K562 (cell line): ENCODE measurements at regions not wholly inside any gene's neighbourhood (a gene's known extent, or its start where the extent isn't known, plus 50 kb on each side); places are given as distances from the start of the nearest gene placed in this dataset.

Experiments
- ATAC-seq: fragments of 200-7000 bp; cut with Tn5 transposase; 3 replicates; pipeline ENCODE4 v1.9.1; 2020; ENCODE audit warnings: moderate library complexity
- BruUV-seq: library from RNA; stranded (reverse); fragments of 400-500 nt; replicated peaks from 2 replicates; lab custom pipeline; 2021; lab: Mats Ljungman, UMichigan
- CTCF ChIA-PET: fragments of 300-600 bp; formaldehyde crosslinking; extraction: SDS; loops from one replicate; lab custom pipeline; 2021; ENCODE audit warnings: low intra/inter-chr PET ratio; lab: Yijun Ruan, JAX
- POLR2A ChIA-PET: fragments of 300-600, 350-650 bp; sonication (Branson Sonifier 250); formaldehyde crosslinking; extraction: SDS; loops from one replicate; lab custom pipeline; 2021; ENCODE audit warnings: antibody characterized with exemption, inconsistent platforms; lab: Yijun Ruan, JAX
- DNase-seq, 4 experiments: peaks; one replicate each; pipeline versions ENCODE4 v3.0.0 to v3.0.0-alpha.2; 2011 to 2018; ENCODE audit warnings: low spot score in 3 of 4, mixed read lengths in 3 of 4; ENCODE audit errors: extremely low read depth in 1 of 4
- FAIRE-seq: peaks from 2 replicates; lab custom pipeline; 2011; peaks lifted over from hg19 to GRCh38; lab: Jason Lieb, UNC
- H2AFZ ChIP-seq: 2 replicates; pipeline ENCODE4 v1.6.0; 2011; ENCODE audit warnings: low read depth, low read length, control low read depth, inconsistent platforms
- H3K27ac ChIP-seq: fragments of 200-600 bp; 3 replicates; pipeline ENCODE4 v1.8.0; 2011; ENCODE audit warnings: low read depth, mild to moderate bottlenecking, control low read depth, inconsistent platforms, low read length, moderate library complexity, mixed read lengths; ENCODE audit errors: extremely low read depth
- H3K27me3 ChIP-seq, 2 experiments: fragments of 300-600 bp in 1 of 2; 2 replicates in 1 of 2; 3 replicates in 1 of 2; pipeline versions ENCODE4 v1.6.0 to v1.8.0; 2011; ENCODE audit warnings: inconsistent platforms in 2 of 2, low read length in 2 of 2, mild to moderate bottlenecking in 1 of 2, mixed read lengths in 1 of 2, moderate library complexity in 1 of 2; ENCODE audit not compliant: control insufficient read depth in 2 of 2, insufficient read depth in 2 of 2
- H3K36me3 ChIP-seq: fragments of 300-600 bp; 3 replicates; pipeline ENCODE4 v1.8.0; 2011; ENCODE audit warnings: mild to moderate bottlenecking, low read length, inconsistent platforms; ENCODE audit not compliant: control insufficient read depth, insufficient read depth
- H3K4me1 ChIP-seq, 2 experiments: fragments of 200-600 bp in 1 of 2; replicated peaks in 1 of 2; 2 replicates in 1 of 2; 3 replicates in 1 of 2; pipeline versions ENCODE4 v1.5.1 to v1.8.0; 2011; ENCODE audit warnings: inconsistent platforms in 2 of 2, low read length in 2 of 2, mild to moderate bottlenecking in 1 of 2, mixed read lengths in 1 of 2, moderate library complexity in 1 of 2; ENCODE audit not compliant: control insufficient read depth in 2 of 2, insufficient read depth in 2 of 2
- H3K4me2 ChIP-seq: 2 replicates; pipeline ENCODE4 v1.6.1; 2011; ENCODE audit warnings: low read length, control low read depth, inconsistent platforms, mixed read lengths; ENCODE audit not compliant: insufficient read depth
- H3K4me3 ChIP-seq: fragments of 200-600 bp; sonication (generic), shearing (Covaris generic); 2 replicates; pipeline ENCODE4 v1.5.1; 2016; ENCODE audit warnings: control low read depth, inconsistent platforms
- H3K79me2 ChIP-seq: fragments of 200-600 bp; 3 replicates; pipeline ENCODE4 v1.8.0; 2011; ENCODE audit warnings: low read length, inconsistent platforms; ENCODE audit not compliant: control insufficient read depth, insufficient read depth
- H3K9ac ChIP-seq, 2 experiments: 2 replicates each; pipeline versions ENCODE4 v1.6.0 to v1.6.1; 2011; ENCODE audit warnings: low read depth in 2 of 2, low read length in 2 of 2, control low read depth in 1 of 2, inconsistent platforms in 1 of 2, mild to moderate bottlenecking in 1 of 2, mixed read lengths in 1 of 2; ENCODE audit not compliant: insufficient read depth in 1 of 2
- H3K9me1 ChIP-seq: one replicate; pipeline ENCODE4 v1.6.0; 2011; ENCODE audit warnings: inconsistent platforms, mild to moderate bottlenecking, low read length, moderate library complexity; ENCODE audit not compliant: control insufficient read depth, insufficient read depth
- H3K9me3 ChIP-seq: replicated peaks from 2 replicates; pipeline ENCODE4 v1.5.1; 2011; ENCODE audit warnings: low read depth, low read length, inconsistent platforms; ENCODE audit not compliant: control insufficient read depth, insufficient read depth
- H4K20me1 ChIP-seq: replicated peaks from 2 replicates; pipeline ENCODE4 v1.6.1; 2011; ENCODE audit warnings: low read length, inconsistent platforms, mixed read lengths; ENCODE audit not compliant: control insufficient read depth, insufficient read depth
- CBX1 ChIP-seq: sonication (generic); IDR thresholded peaks from 2 replicates; pipeline ENCODE4 v1.6.1; 2016; ENCODE audit warnings: antibody characterized with exemption, low read depth, mild to moderate bottlenecking
- CHD1 ChIP-seq: fragments of 200-600 bp; sonication (generic); IDR thresholded peaks from one replicate; pipeline ENCODE4 v1.6.1; 2012; ENCODE audit warnings: mild to moderate bottlenecking, moderate library complexity, low read length, inconsistent platforms
- CREB3 ChIP-seq: fragments of 450-650 bp; conservative IDR thresholded peaks from 2 replicates; pipeline ENCODE4 v1.6.1; 2016; ENCODE audit warnings: missing genetic modification characterization, low read depth, mild to moderate bottlenecking, missing compliant biosample characterization, moderate library complexity
- HMG20B ChIP-seq: fragments of 250-450 bp; sonication (Bioruptor Pico); IDR thresholded peaks from 2 replicates; pipeline ENCODE4 v1.5.0; 2021; ENCODE audit warnings: mild to moderate bottlenecking
- MTA1 ChIP-seq: fragments of 450-650 bp; IDR thresholded peaks from 2 replicates; pipeline ENCODE4 v1.6.1; 2017; ENCODE audit warnings: borderline replicate concordance
- NCOA1 ChIP-seq: fragments of 450-650 bp; IDR thresholded peaks from 2 replicates; pipeline ENCODE4 v1.6.1; 2016; ENCODE audit warnings: low read depth
- NRF1 ChIP-seq, 2 experiments: fragments of 450-650 bp; IDR thresholded peaks in 1 of 2; conservative IDR thresholded peaks in 1 of 2; 2 replicates each; pipeline ENCODE4 v1.6.1; 2014; ENCODE audit warnings: mild to moderate bottlenecking in 2 of 2
- NUFIP1 ChIP-seq: fragments of 450-650 bp; IDR thresholded peaks from 2 replicates; pipeline ENCODE4 v1.6.1; 2018; ENCODE audit not compliant: partially characterized antibody
- RFX5 ChIP-seq: IDR thresholded peaks from 2 replicates; pipeline ENCODE4 v1.6.1; 2011; ENCODE audit warnings: low read depth, mild to moderate bottlenecking, improper control_type of control experiment, low read length
- SMAD1 ChIP-seq: fragments of 150-350 bp; IDR thresholded peaks from 2 replicates; pipeline ENCODE4 v1.6.1; 2014; ENCODE audit warnings: low read length, low read depth; ENCODE audit not compliant: partially characterized antibody
- TCF7L2 ChIP-seq: fragments of 150-350 bp; IDR thresholded peaks from 2 replicates; pipeline ENCODE4 v1.6.1; 2016; ENCODE audit warnings: low read depth, mild to moderate bottlenecking, low read length, moderate library complexity
- TEAD2 ChIP-seq: fragments of 450-650 bp; IDR thresholded peaks from 2 replicates; pipeline ENCODE4 v1.6.1; 2016; ENCODE audit warnings: missing genetic modification characterization, control low read depth, missing compliant biosample characterization
- ZNF143 ChIP-seq: sonication (generic); formaldehyde crosslinking; IDR thresholded peaks from 2 replicates; pipeline ENCODE4 v1.9.0; 2022; ENCODE audit warnings: mild to moderate bottlenecking, missing genetic modification reagents
- ZSCAN29 ChIP-seq: fragments of 450-650 bp; IDR thresholded peaks from 2 replicates; pipeline ENCODE4 v1.6.1; 2017
- WGBS: fragments of 100-300 bp; shearing (Covaris generic); methylation state at CpG from one replicate; pipeline ENCODE4 v1.1.6; 2016; ENCODE audit warnings: low coverage, mixed read lengths; ENCODE audit not compliant: insufficient coverage; ENCODE audit errors: missing lambda C conversion rate; 5-methylcytosine and 5-hydroxymethylcytosine counted together
- in situ Hi-C: fragments of 300-500 bp; cut with MboI; formaldehyde crosslinking; loops from 4 replicates; pipeline ENCODE4 v1.15.0; 2018; ENCODE audit warnings: inconsistent platforms, mixed read lengths
- intact Hi-C: fragments of 100-400 bp; cut with micrococcal nuclease; formaldehyde crosslinking; loops from 2 replicates; pipeline ENCODE4 v1.14.2; 2022
- TF ChIP-seq, protein P1 (sequence below): sonication (generic); formaldehyde crosslinking; IDR thresholded peaks from 2 replicates; pipeline ENCODE4 v1.8.0; 2022; ENCODE audit warnings: mild to moderate bottlenecking, missing genetic modification reagents
- TF ChIP-seq, protein P2 (sequence below): fragments of 250-450 bp; sonication (Bioruptor Pico); IDR thresholded peaks from 2 replicates; pipeline ENCODE4 v1.5.0; 2021
- TF ChIP-seq, protein P3 (sequence below): fragments of 250-450 bp; sonication (Bioruptor Pico); IDR thresholded peaks from 2 replicates; pipeline ENCODE4 v1.9.0; 2021; ENCODE audit warnings: mild to moderate bottlenecking

- no TSS peak for BruUV-seq
- POLR2A ChIA-PET = interaction anchor here (0.6 kb wide), 1 partner anchor 624 kb away, joined by 3 read pairs; no protein-coding TSS in a partner anchor
- H2AFZ ChIP-seq = no peak overlapping the region
- FAIRE-seq = no peak
- peaks cover 0 to 8% of the 10 kb centered on the region in 2 experiments; a peak in 2 of 5 replicates for H3K4me1 ChIP-seq
- no peaks in the 10 kb centered on the region for H3K79me2 ChIP-seq
- H3K9me1 ChIP-seq = no peaks in the 10 kb centered on the region
- TF ChIP-seq, protein P1, sequence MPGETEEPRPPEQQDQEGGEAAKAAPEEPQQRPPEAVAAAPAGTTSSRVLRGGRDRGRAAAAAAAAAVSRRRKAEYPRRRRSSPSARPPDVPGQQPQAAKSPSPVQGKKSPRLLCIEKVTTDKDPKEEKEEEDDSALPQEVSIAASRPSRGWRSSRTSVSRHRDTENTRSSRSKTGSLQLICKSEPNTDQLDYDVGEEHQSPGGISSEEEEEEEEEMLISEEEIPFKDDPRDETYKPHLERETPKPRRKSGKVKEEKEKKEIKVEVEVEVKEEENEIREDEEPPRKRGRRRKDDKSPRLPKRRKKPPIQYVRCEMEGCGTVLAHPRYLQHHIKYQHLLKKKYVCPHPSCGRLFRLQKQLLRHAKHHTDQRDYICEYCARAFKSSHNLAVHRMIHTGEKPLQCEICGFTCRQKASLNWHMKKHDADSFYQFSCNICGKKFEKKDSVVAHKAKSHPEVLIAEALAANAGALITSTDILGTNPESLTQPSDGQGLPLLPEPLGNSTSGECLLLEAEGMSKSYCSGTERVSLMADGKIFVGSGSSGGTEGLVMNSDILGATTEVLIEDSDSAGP (CRISPR knock-in tag) = no peak
- TF ChIP-seq MTA1 = no peak
- TF ChIP-seq CBX1 = no peak
- TF ChIP-seq NUFIP1 = no peak
- TF ChIP-seq, protein P2, sequence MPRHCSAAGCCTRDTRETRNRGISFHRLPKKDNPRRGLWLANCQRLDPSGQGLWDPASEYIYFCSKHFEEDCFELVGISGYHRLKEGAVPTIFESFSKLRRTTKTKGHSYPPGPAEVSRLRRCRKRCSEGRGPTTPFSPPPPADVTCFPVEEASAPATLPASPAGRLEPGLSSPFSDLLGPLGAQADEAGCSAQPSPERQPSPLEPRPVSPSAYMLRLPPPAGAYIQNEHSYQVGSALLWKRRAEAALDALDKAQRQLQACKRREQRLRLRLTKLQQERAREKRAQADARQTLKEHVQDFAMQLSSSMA (CRISPR knock-in tag) = no peak
- TF ChIP-seq ZNF143 (CRISPR knock-in tag) = no peak
- no peak for TF ChIP-seq HMG20B (CRISPR knock-in tag)
- no peak for TF ChIP-seq CREB3 (tag)
- TF ChIP-seq CHD1 = no peak
- TF ChIP-seq TCF7L2 = no peak
- TF ChIP-seq, protein P3, sequence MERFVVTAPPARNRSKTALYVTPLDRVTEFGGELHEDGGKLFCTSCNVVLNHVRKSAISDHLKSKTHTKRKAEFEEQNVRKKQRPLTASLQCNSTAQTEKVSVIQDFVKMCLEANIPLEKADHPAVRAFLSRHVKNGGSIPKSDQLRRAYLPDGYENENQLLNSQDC (CRISPR knock-in tag) = no peak
- TF ChIP-seq NRF1 (conservative IDR thresholded peaks at IDR 0.05 in 1 of 2, IDR thresholded peaks at IDR 0.05 in 1 of 2) = no peak
- no peak for TF ChIP-seq RFX5
- TF ChIP-seq ZSCAN29 = no peak
- no peak for TF ChIP-seq NCOA1
- TF ChIP-seq SMAD1 = no peak
- TF ChIP-seq TEAD2 (tag) = no peak
- TF ChIP-seq, all 486 proteins: peak for 0
- Histone ChIP-seq H4K20me1 (no peaks in the 10 kb centered on the region), H3K4me3 (no peak overlapping the region), H3K27me3 (peaks cover 7 to 37% of the 10 kb centered on the region in 2 experiments; a peak in 3 of 5 replicates), H3K9ac (no peak overlapping the region), H3K4me2 (no peak overlapping the region), H3K9me3 (no peaks in the 10 kb centered on the region), H3K27ac (no peak overlapping the region), H3K36me3 (no peaks in the 10 kb centered on the region)
- DNase-seq (no peak), ATAC-seq (no peak)
- CTCF ChIA-PET = no interaction called here
- in situ Hi-C loops (no loop called here), intact Hi-C loops (no loop called here)
- WGBS = 0% methylated on average over 5 of the region's 5 CpGs
Measured at GRCh38 chr17:5669191-5669590, 84.9 kb upstream of the NLRP1 start.
